ENCODE measurements at regions not wholly inside any gene's neighbourhood (a gene's known extent, or its start where the extent isn't known, plus 50 kb on each side); places are given as distances from the start of the nearest gene placed in this dataset.

GRCh38 chr9:105921057-105921726, 226.9 kb downstream of the TMEM38B start:
- no peak for DNase-seq (ENCODE audit: low spot score)

- no peak for DNase-seq (ENCODE audit: low spot score)
Observed at GRCh38 chr9:105928416-105928815, 234.1 kb downstream of the TMEM38B start.

- no peak for DNase-seq (ENCODE audit: low spot score)
Observed at GRCh38 chr9:105930011-105930627, 235.8 kb downstream of the TMEM38B start.

- DNase-seq (ENCODE audit: low spot score) = no peak
Observed at GRCh38 chr9:105932276-105932675, 237.9 kb downstream of the TMEM38B start.

DNA sequence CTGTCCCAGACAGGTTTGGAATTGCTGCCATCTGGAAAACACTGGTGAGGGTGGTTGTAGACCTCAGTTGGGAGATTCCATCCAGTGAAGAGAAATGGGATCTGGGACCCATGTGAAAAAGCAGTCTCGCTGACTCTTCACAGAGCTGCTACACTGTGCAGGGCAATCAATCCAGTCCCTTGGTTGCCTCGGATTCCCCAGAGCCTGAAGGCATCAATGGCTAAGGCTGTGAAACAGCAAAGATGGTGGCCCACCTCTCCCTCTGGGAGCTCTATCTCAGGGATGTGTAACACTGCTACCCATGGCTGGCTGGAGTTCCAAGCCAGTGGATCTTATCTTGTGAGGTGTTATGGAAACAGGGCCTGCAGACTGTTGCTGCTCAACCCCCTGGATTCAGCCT, 256.1 kb downstream of the TMEM38B start:
- DNase-seq (ENCODE audit: low spot score) = no peak

GRCh38 chr9:105950894-105951293, 256.6 kb downstream of the TMEM38B start:
- no peak for DNase-seq (ENCODE audit: low spot score)

GRCh38 chr9:105954517-105954916, 260.2 kb downstream of the TMEM38B start:
- DNase-seq (ENCODE audit: low spot score) = no peak

DNA sequence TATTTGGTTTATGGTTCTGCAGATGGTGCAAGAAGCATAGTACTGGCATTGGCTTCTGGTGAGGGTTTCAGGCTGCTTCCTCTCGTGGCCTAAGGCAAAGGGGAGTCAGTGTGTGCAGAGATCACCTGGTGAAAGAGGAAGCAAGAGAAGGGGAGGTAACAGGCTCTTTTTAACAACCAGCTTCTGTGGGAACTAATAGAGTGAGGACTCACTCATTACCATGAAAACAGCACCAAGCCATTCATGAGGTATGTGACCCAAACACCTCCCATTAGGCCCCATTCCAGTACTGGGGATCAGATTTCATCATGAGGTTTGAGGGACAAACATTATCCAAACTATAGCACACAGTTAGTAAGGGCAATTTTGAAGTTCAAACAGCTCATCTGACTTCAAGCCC, 263.5 kb downstream of the TMEM38B start:
- DNase-seq (ENCODE audit: low spot score) = no peak

DNA sequence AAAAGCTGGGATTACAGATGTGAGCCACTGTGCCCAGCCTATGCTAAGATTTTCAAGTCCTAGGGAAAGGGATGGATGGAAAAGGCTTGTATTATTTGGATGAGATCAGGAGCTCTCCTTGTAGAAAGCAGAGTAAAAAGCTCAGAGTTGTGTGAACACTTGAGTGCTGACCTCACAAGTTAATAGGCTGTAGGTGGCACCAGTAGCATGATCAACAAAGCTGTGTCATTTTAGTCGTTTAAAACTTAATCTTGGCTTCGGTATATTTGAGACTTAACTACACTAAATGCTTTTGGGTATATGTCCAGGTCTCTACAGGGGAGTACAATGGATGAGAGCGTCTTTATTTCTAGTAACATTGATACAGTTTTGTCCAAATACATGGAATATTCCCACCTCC, 264.2 kb downstream of the TMEM38B start:
- no peak for DNase-seq (ENCODE audit: low spot score)

- no peak for DNase-seq (ENCODE audit: low spot score)
Observed at GRCh38 chr9:105959531-105959930, 265.2 kb downstream of the TMEM38B start.

DNA sequence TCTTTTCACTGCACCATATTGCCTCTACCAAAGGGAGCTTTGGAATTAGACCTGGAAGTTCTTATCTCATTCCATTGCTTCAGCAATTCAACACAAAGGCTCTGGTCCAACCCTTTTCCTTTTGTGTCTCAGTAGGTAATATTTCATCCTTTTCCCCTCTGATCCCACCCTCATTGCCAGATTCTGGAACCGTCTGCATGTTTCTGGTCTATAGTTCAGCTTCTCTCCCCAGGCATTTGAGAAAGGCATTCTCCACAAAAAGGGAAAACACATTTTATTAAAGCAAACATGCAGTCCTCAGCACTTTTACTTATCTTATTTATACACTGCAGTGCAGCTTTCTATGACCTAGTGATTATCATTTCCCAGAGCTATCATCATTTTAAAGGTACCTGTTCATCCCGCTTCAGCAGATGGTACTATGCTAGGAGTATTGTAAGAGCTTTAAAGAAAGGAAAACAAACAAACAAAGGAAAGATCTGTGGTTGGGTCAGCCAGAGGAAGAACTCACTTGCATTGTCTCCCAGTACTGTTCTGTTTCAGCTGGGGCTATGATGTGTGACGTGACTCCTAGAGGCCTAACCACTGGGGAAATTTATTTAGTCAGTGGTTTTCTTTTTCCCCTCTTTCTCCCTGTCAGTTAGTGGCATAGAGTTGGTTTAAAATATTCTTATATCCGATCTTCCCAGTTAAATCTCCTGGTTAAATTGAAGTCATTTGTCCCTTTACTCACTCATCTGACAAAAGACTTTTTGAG, 269.2 kb downstream of the TMEM38B start:
- no peak for DNase-seq (ENCODE audit: low spot score)

DNA sequence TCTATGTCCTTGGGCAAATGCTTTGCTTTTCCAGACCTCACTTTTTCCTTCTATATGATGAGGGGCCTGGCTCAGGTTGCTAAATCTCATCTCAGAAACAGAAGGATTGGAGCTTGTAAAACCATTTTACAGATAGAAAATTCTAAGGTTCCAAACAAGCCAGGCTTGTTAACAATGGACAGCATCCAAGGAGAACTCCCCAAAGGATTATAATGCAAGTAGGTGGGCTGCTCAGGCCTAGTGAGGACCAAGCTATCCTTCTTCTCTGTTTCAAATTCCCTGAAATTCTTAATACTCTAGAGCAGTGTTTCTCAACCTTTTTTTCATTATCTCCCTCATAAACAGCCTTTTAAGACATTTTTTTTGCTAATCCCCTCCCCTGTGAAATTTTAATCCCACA, 269.8 kb downstream of the TMEM38B start:
- DNase-seq (ENCODE audit: low spot score) = no peak

GRCh38 chr9:105966834-105967233, 272.5 kb downstream of the TMEM38B start:
- no peak for DNase-seq (ENCODE audit: low spot score)

- DNase-seq (ENCODE audit: low spot score) = no peak
Observed at GRCh38 chr9:105967248-105967647, 272.9 kb downstream of the TMEM38B start.

DNA sequence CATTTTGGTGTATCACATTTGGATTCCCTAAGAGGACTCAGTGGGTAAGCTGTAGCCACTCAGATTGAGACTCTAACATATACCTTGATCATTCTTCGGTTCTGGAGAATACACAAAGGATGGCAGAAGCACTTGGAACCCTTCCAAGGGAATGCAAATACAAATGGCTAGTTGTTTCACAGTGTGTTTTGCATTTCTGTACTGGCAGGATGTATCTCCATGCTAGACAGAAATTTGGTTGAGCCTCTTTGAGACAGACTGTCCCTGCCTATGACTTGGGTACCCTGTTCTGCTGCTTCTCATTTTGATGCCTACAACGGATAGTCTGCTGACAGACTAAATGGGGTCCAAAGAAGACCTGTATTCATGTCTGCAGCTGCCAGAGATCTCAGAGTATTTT, 273.5 kb downstream of the TMEM38B start:
- no peak for DNase-seq (ENCODE audit: low spot score)

- no peak for DNase-seq (ENCODE audit: low spot score)
Observed at GRCh38 chr9:105968811-105969466, 274.6 kb downstream of the TMEM38B start.

DNA sequence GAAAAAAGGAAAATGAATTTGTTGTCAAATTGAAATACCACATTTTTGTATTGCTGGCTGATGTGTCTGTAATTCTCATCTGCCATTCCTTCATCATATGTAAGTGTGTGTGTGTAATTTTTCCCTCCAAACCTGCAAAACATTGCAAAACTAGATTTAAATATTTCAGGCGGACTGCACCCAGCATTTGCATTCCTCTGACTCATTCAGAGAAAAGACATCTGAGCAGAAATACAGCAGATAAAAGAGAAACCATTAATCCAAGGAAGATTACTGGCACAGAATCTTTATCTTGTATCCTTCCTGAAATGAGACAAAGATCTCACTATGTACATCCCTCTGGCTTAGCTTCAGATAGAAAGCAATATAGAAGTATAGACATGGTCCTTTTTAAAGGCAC, 275.3 kb downstream of the TMEM38B start:
- no peak for DNase-seq (ENCODE audit: low spot score)

DNA sequence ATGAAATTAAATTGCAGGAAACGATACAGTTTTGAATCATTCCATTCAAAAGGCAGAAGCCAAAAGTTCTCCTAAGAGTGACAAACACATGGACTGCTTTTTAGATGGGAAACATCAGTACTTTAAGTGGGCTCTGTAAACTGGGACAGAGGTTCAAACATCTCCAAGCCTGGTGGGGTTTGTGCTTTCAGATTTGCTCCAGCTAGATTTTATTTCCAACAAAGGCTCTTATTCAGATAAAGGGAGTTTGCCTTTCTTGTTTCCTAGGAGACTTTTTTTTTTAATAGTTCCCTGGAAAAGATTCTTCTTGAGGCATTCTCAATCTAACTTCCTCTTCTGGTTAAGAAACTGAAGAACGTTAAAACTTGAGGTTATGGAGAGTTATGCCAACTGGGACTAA, 277.6 kb downstream of the TMEM38B start:
- no peak for DNase-seq (ENCODE audit: low spot score)

DNA sequence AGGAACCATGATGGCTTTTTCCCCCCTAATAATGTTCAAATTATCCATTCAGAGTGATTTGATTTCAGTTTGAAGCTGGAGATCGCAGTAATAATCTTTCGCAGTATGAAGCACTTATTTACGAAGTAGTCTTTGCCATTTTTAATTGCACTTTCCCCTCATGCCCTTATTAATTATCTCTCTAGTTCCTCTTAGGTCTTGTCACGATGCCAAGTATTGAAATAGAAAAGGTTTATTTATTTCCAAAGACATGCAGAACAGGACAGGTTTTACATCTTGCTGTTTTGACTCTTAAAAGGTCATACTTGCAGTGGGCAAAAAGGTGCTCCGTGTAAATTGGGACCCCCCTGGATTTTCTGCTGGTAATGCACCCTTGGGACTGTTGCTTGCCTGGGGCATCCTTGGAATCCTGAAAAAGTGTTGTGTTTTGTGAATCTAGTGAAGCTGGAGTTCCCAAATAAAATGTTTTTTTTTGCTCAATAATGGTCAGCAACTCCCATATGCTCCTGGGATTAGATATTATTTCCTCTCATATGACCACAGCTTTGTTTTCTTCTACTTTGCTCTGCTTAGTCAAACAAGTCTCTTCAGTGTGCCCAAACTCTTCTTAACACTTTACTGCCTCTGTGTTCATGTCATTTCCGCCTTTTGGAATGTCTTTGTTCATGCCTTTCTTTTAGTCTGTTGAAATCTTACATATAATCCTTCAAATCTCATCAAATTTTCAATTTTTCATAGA, 278.3 kb downstream of the TMEM38B start:
- no peak for DNase-seq (ENCODE audit: low spot score)

- DNase-seq (ENCODE audit: low spot score) = no peak
Observed at GRCh38 chr9:105973951-105974351, 279.6 kb downstream of the TMEM38B start.

DNA sequence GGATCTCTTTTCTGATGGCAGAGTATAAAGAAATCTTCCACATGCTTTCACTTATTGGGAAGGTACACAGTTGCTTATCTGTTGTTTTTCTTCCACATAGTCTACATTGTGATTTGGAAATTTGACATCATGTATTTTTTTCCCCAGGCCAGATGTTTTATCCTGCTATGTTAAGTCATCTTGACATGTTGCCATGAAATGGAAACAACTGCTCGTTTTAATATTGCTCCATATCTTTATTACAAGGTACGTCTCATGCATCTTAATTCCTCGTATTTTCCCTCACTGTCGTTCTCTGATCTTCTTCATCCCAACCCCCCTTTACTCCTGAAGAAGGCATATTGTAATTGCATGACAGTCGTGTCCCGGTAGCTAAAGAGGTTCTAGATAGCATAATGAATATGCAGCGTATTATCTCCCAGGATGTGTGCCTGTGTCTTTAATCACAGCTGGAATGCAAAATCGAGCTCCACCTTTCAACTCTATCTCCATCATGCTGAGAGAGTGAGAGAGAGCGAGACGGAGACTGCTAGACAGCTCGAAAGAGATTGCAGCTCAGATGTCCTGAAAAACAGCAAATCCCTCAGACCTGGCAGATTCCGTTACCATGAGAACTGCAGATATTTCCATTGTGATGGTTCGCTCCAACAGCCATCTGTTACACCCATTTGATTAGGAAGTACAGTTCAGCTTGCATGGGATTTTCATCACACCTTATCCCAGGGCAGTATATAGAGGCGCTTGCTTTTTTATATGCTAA, 281.7 kb downstream of the TMEM38B start:
- no peak for DNase-seq (ENCODE audit: low spot score)

Measured in ecto neural progenitor cell (in vitro differentiated cells).